Astrocyte (in vitro differentiated cells and primary cell): ENCODE measurements at regions not wholly inside any gene's neighbourhood (a gene's known extent, or its start where the extent isn't known, plus 50 kb on each side); places are given as distances from the start of the nearest gene placed in this dataset.

ENCODE experiments used
- DNase-seq: peaks from one replicate; pipeline ENCODE4 v3.0.0-alpha.2; 2010; ENCODE audit warnings: low read depth
- FAIRE-seq: peaks from 2 replicates; lab custom pipeline; 2011; peaks lifted over from hg19 to GRCh38; lab: Jason Lieb, UNC
- H2AFZ ChIP-seq: 2 replicates; pipeline ENCODE4 v1.6.0; 2012; ENCODE audit warnings: low read depth, low read length, inconsistent platforms
- H3K27ac ChIP-seq: 2 replicates; pipeline ENCODE4 v1.5.1; 2011; ENCODE audit warnings: low read depth, low read length, inconsistent platforms
- H3K27me3 ChIP-seq: 2 replicates; pipeline ENCODE4 v1.6.0; 2011; ENCODE audit warnings: low read length, inconsistent platforms; ENCODE audit not compliant: insufficient read depth
- H3K36me3 ChIP-seq: 2 replicates; pipeline ENCODE4 v1.5.1; 2011; ENCODE audit warnings: low read length, inconsistent platforms; ENCODE audit not compliant: insufficient read depth
- H3K4me1 ChIP-seq: 2 replicates; pipeline ENCODE4 v1.5.1; 2011; ENCODE audit warnings: low read length, inconsistent platforms; ENCODE audit not compliant: insufficient read depth
- H3K4me2 ChIP-seq: 2 replicates; pipeline ENCODE4 v1.6.0; 2012; ENCODE audit warnings: low read length, inconsistent platforms
- H3K4me3 ChIP-seq: 2 replicates; pipeline ENCODE4 v1.5.1; 2011; ENCODE audit warnings: low read depth, mild to moderate bottlenecking, low read length, inconsistent platforms; ENCODE audit not compliant: insufficient read depth
- H3K79me2 ChIP-seq: 2 replicates; pipeline ENCODE4 v1.6.0; 2012; ENCODE audit warnings: mild to moderate bottlenecking, low read length, inconsistent platforms; ENCODE audit not compliant: insufficient read depth
- H3K9ac ChIP-seq: 2 replicates; pipeline ENCODE4 v1.6.0; 2012; ENCODE audit warnings: mild to moderate bottlenecking, low read length, inconsistent platforms
- H3K9me3 ChIP-seq: 2 replicates; pipeline ENCODE4 v1.5.1; 2012; ENCODE audit warnings: low read depth, mild to moderate bottlenecking, low read length, inconsistent platforms; ENCODE audit not compliant: insufficient read depth
- H4K20me1 ChIP-seq: 2 replicates; pipeline ENCODE4 v1.6.0; 2012; ENCODE audit warnings: low read length, inconsistent platforms; ENCODE audit not compliant: insufficient read depth
- H3K27ac Mint-ChIP-seq: one replicate; pipeline ENCODE4 v1.8.0; 2021; ENCODE audit warnings: mild to moderate bottlenecking, mixed read lengths; ENCODE audit not compliant: unreplicated experiment
- H3K27me3 Mint-ChIP-seq: one replicate; pipeline ENCODE4 v1.8.0; 2021; ENCODE audit warnings: low read depth, mixed read lengths; ENCODE audit not compliant: unreplicated experiment
- H3K36me3 Mint-ChIP-seq: one replicate; pipeline ENCODE4 v1.8.0; 2021; ENCODE audit warnings: low read depth, mixed read lengths; ENCODE audit not compliant: unreplicated experiment
- H3K4me1 Mint-ChIP-seq: one replicate; pipeline ENCODE4 v1.8.0; 2021; ENCODE audit warnings: low read depth, mixed read lengths; ENCODE audit not compliant: unreplicated experiment
- H3K4me3 Mint-ChIP-seq: one replicate; pipeline ENCODE4 v1.8.0; 2021; ENCODE audit warnings: mild to moderate bottlenecking, moderate library complexity, mixed read lengths; ENCODE audit not compliant: unreplicated experiment
- H3K9me3 Mint-ChIP-seq: one replicate; pipeline ENCODE4 v1.8.0; 2021; ENCODE audit warnings: mild to moderate bottlenecking, mixed read lengths; ENCODE audit not compliant: unreplicated experiment
- CTCF ChIP-seq: IDR thresholded peaks from 2 replicates; pipeline ENCODE4 v1.5.1; 2011; ENCODE audit warnings: low read depth, mild to moderate bottlenecking, inconsistent platforms, low read length, moderate library complexity; ENCODE audit not compliant: insufficient read depth
- EZH2 ChIP-seq: IDR thresholded peaks from 2 replicates; pipeline ENCODE4 v1.6.1; 2012; ENCODE audit warnings: mild to moderate bottlenecking, low read length, inconsistent platforms; ENCODE audit not compliant: insufficient read depth

- Histone ChIP-seq H3K9ac (peak overlapping the region; percentile 22), H3K9me3 (no peaks in the 10 kb centered on the region), H3K4me3 (no peak overlapping the region), H3K4me2 (peak overlapping the region; percentile 52), H3K27me3 (no peaks in the 10 kb centered on the region), H3K79me2 (no peaks in the 10 kb centered on the region), H4K20me1 (no peaks in the 10 kb centered on the region), H3K4me1 (peaks cover 33% of the 10 kb centered on the region), H2AFZ (no peak overlapping the region), H3K27ac (peak overlapping the region; percentile 65), H3K36me3 (no peaks in the 10 kb centered on the region)
- Mint-ChIP-seq H3K9me3 (peaks cover 7% of the 10 kb centered on the region), H3K36me3 (no peaks in the 10 kb centered on the region), H3K4me3 (no peak overlapping the region), H3K4me1 (peaks cover 13% of the 10 kb centered on the region), H3K27me3 (no peaks in the 10 kb centered on the region), H3K27ac (no peak overlapping the region)
- peak; percentile 89 for DNase-seq
- FAIRE-seq = peak; percentile 98
- TF ChIP-seq EZH2 (no peak), CTCF (no peak)
Measured at GRCh38 chr5:74517700-74518099, 122.8 kb downstream of the ENC1 start.

- no peak overlapping the region for H3K27ac ChIP-seq
- no peak overlapping the region for H3K4me3 Mint-ChIP-seq
Measured at GRCh38 chr5:74516211-74516636, 124.3 kb downstream of the ENC1 start.

More at GRCh38 chr5:74516211-74516636, 124.3 kb downstream of the ENC1 start:
- Mint-ChIP-seq H3K9me3 (no peaks in the 10 kb centered on the region), H3K36me3 (no peaks in the 10 kb centered on the region), H3K27me3 (no peaks in the 10 kb centered on the region), H3K27ac (peak overlapping the region; percentile 37), H3K4me1 (peaks cover 13% of the 10 kb centered on the region)
- no peaks in the 10 kb centered on the region for H3K9me3 ChIP-seq
- no peak for FAIRE-seq
- DNase-seq = peak; percentile 59
- no peaks in the 10 kb centered on the region for H3K79me2 ChIP-seq
- no peaks in the 10 kb centered on the region for H3K36me3 ChIP-seq
- H2AFZ ChIP-seq = no peak overlapping the region
- H3K4me3 ChIP-seq = no peak overlapping the region
- peak overlapping the region; percentile 3 for H3K9ac ChIP-seq
- H3K4me1 ChIP-seq = peaks cover 33% of the 10 kb centered on the region
- no peaks in the 10 kb centered on the region for H4K20me1 ChIP-seq
- H3K27me3 ChIP-seq = no peaks in the 10 kb centered on the region
- H3K4me2 ChIP-seq = peak overlapping the region; percentile 16
- TF ChIP-seq EZH2 = no peak
- TF ChIP-seq CTCF = no peak
